D721Med (cell line): ENCODE measurements at regions not wholly inside any gene's neighbourhood (a gene's known extent, or its start where the extent isn't known, plus 50 kb on each side); places are given as distances from the start of the nearest gene placed in this dataset.

ENCODE experiments used
- DNase-seq: peaks from one replicate; pipeline ENCODE4 v3.0.0; 2011; ENCODE audit warnings: low spot score; ENCODE audit not compliant: insufficient read length
- FAIRE-seq: peaks from 2 replicates; lab custom pipeline; 2011; peaks lifted over from hg19 to GRCh38; lab: Jason Lieb, UNC
- TF ChIP-seq, protein P1 (sequence below): IDR thresholded peaks from 2 replicates; pipeline ENCODE4 v1.5.1; 2012; ENCODE audit warnings: mild to moderate bottlenecking, control low read depth; ENCODE audit not compliant: insufficient read depth; ENCODE audit errors: missing control alignments

GRCh38 chr20:11867291-11867919 is 50.3 kb upstream of the BTBD3 start:
- TF ChIP-seq, protein P1, sequence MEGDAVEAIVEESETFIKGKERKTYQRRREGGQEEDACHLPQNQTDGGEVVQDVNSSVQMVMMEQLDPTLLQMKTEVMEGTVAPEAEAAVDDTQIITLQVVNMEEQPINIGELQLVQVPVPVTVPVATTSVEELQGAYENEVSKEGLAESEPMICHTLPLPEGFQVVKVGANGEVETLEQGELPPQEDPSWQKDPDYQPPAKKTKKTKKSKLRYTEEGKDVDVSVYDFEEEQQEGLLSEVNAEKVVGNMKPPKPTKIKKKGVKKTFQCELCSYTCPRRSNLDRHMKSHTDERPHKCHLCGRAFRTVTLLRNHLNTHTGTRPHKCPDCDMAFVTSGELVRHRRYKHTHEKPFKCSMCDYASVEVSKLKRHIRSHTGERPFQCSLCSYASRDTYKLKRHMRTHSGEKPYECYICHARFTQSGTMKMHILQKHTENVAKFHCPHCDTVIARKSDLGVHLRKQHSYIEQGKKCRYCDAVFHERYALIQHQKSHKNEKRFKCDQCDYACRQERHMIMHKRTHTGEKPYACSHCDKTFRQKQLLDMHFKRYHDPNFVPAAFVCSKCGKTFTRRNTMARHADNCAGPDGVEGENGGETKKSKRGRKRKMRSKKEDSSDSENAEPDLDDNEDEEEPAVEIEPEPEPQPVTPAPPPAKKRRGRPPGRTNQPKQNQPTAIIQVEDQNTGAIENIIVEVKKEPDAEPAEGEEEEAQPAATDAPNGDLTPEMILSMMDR, result no peak
- FAIRE-seq (no peak), DNase-seq (no peak)
